ENCODE measurements at regions not wholly inside any gene's neighbourhood (a gene's known extent, or its start where the extent isn't known, plus 50 kb on each side); places are given as distances from the start of the nearest gene placed in this dataset.

GRCh38 chr3:30225021-30225420 is 381.4 kb upstream of the TGFBR2 start:
- no peak for DNase-seq

DNA sequence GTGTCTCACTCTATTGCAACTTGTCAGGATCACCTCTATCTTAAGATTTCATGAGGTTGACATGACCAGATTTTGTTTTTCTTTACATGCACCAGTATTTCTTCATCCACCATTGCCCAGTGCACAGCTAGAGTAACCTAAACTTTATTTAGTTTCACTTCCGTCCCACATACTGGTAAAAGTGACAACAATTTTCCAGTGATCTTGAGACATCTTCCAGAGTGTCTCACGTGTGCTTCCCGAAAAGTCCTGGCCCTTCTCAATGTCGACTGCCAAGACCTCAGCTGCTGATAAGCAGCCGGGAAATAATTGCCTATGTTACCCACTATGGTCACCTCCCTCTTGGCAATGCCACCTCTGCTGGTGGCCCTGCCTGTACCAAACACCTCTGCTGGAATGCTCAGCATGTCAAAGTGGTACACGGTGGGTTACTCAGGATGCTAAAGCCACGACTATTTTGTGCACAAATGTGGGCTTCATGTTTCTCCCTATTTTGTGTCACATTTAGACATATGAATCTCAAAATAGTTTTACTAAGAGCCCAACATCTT is 379.7 kb upstream of the TGFBR2 start:
- DNase-seq, result no peak

GRCh38 chr3:30227571-30228301 is 378.7 kb upstream of the TGFBR2 start:
- no peak for DNase-seq

- DNase-seq, result no peak
These were observed 378.1 kb upstream of the TGFBR2 start for GRCh38 chr3:30228302-30228631.

DNA sequence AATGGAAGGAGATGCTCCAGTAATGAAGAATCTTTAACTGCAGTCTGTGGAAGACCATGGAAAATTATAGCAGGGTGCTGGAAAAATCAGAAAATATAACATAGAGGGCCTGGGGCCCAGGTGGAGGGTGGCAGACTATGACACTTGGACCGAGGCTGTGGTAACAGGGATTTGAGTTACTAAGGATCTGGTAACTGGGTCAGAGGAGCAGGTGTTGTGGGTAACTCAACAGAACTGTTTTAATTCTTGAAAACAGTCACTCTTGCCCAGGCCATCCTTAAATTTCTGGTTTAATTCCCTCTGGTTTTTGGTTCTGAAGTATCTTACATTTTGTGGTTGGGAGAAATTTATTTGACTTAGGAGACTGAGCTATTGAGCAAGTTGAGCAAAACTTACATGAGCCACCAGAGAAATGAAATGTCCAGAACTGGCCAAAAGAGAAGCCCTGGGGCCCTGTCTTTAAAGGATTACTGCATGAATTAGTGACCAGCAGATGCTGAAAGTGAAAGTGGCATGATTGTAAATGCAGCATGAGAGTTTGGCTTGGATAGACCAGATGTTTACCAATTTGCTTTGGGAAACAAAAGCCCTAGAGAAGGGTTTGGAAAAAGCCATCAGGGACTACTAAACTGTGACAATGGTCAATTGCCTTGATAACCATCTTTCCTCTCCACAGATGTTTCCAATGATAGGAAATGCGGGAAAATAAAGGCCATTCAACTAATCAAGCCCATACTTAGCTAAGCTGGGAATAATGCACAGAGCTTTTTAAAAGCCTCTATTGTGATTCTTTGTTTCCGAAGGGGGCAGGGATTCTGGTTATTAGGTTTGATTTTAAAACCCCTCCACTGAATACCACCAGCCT is 374.9 kb upstream of the TGFBR2 start:
- no peak for DNase-seq

GRCh38 chr3:30232142-30232541 is 374.3 kb upstream of the TGFBR2 start:
- DNase-seq, result no peak

- no peak for DNase-seq
These were observed 372.3 kb upstream of the TGFBR2 start for GRCh38 chr3:30233913-30234646.

DNA sequence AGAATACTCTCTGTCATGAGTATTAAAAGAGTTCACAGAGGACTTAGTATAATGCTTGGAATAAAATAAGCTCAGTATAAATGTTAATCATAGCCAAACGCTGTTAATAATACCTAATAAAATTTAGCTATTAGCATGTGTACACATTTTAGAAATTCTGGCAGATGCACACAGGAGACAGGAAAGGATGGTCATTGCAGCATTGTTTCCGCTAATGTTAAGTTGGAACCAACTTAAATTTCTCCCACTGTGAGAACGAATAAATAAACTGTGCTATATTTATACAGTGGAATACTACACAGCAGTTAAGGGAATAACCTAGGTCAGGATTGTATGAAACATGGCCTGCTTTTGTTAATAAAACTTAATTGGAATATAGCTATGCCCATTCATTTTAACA is 370.4 kb upstream of the TGFBR2 start:
- no peak for DNase-seq

DNA sequence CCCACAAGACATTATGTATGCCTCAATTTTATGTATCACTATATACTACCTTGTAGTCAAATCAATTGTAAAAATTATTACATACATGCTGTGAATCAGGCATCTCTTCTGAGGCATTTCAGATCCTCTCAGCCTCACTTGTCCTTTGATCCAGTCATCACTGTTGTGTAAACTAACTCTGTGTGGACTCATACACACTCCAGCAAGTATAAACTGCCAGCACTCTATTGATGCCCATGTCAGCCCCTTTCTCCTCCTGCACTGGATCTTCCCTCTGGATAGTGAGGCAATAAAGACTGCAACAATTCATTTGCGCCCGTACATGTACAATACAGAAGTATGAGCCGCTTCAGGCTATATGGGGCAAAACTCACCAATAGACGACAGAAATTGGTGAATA is 364.7 kb upstream of the TGFBR2 start:
- DNase-seq, result no peak

DNA sequence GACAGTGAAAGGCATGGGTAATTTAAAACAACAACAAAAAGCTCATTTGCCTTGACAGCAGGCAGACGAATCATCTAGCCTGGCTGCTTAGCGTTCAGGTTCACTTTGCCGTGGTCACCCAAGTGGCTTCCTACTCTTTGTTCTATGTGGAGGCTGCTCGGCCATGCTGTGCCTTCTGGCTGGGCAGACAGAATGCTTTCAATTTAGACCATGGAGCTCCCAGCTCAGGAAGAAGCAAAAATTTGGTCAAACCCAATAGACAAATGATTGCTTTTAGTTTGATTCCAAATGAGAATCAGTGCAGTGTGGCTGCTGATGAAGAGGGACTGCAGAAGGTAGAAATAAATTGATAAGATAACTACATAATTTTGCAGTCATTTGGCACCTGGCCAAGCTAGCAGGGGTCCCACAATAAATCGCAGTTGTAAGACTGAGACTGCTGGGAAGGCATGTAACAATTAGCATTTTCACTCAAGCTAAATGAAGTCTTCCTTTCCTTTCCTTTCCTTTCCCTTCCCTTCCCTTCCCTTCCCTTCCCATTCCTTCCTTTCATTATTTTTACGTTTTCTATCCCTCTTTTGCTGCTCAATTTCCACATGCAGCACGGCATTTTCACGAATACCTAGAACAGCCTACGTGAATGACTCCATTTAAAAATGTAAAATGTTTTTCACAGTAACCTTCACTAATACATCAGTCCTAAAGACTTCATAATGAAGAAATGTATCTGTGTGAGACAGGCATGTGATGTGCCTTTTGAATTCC is 360.4 kb upstream of the TGFBR2 start:
- DNase-seq, result no peak

GRCh38 chr3:30248423-30248822 is 358.0 kb upstream of the TGFBR2 start:
- no peak for DNase-seq

DNA sequence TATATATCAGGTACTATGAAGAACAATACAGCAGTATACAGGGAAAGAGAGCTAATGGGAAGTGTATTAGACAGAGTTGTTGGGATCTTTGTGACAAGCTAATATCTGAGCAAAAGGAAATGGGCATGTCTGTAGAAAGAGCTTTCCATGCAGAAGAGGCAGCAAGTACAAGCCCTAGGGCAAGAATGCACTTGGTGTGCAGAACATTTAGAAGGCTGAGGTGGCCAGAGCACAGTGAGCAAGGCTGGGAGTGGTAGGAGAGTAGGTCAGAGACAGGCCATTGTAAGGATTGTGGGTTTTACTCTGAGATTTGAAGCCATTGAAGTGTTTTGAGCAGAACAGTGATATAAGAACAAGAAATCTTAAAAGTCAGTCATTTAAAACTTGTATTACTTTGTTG is 353.9 kb upstream of the TGFBR2 start:
- no peak for DNase-seq

DNA sequence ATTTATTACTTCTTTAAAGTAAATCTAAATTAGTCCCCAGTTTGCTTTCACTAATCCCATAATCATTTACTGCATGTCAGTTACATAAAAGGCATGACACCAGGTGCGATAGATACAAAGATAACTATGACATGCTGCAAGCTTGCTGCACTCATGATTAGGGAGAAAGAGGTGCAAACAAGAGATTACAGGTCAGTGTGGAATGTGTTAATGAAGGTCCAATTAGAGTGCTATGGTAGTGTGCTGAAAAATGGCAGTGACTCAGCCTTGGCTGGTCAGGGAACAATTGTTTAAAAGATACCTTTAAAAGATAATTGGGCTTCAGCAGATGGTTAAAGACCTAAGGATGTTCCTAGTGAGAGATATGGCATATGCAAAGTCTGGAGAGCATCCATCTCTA is 352.6 kb upstream of the TGFBR2 start:
- no peak for DNase-seq

DNA sequence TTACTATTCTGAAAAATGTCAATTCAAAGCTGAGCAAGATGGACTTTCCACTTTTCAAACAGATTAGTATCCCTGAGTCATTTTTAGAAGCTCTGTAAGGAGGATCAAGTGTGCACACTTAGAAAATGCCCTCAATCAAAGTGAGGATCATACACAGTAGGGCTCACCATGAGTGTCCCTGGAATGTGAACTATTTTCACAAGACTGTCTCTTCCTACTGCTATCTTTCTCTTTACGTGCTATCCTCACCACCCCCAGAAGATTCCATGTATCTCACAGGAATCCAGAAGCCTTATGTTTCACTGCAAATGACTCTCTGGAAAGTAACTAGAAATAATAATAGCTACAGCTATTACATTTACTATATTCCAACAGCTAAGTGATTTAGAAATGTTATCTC is 349.9 kb upstream of the TGFBR2 start:
- no peak for DNase-seq

DNA sequence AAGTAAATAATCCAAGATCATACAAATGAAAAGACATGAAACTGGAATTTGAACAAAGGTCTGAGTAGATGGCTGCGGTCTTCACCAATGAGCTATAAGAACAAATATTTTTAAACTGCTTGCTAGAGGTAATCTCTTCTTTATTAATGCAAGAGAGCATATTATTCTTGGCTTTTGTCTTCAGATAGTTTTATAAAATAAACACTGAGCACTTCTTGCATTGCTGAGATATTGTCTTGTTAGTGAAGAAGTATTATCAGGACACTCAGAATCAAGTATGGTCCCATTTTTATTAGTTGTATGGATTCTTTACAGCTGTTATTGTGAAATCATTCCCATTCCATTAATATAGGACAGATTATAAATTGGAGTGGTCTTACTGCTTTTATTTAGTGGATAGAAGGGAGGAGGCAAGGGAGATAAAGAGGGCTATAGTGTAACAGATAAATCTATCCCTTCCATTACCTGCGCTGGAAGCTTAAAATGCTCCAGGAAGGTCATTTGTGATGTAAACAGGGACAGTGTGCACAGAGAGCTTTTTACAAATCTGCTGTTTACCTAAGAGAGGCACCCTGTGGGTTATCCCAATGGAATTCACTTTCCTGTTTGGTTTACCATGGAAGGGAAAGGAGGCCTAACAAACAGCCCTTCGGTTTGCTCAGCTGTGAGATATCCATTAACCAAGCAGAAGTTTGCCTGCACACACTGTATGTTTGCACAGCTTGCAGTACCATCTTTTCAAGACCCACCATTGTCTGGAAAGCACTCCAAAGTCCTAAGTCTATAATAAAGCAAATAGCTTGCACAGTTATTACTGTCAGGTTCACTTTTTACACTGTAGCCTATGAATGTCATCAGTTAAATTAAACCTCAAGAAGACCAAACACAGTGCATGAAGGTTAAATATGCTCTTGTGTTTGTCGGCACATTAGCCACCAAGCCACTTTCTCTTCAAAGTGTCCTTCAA is 347.7 kb upstream of the TGFBR2 start:
- no peak for DNase-seq

- DNase-seq, result no peak
These were observed 346.7 kb upstream of the TGFBR2 start for GRCh38 chr3:30259730-30260129.

DNA sequence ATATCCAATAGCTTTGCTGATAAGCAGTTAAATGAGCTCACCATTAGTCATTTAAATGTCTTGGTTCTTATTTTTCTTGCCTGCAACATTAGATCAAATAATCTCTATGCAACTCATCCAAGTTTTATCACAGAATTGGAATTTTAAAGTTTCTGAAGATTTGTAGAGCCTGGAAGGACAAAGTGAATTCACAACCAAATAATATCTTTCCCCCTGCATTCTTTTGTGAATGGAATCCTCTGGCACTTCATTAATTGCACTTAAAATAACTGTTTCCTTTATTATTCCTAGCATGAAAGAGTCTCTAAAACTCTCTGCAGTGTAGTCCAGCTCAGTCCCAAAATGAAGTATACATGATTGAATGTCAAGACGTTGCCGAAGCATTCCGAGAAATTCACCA is 345.6 kb upstream of the TGFBR2 start:
- DNase-seq, result no peak

GRCh38 chr3:30263238-30263924 is 343.0 kb upstream of the TGFBR2 start:
- DNase-seq, result no peak

DNA sequence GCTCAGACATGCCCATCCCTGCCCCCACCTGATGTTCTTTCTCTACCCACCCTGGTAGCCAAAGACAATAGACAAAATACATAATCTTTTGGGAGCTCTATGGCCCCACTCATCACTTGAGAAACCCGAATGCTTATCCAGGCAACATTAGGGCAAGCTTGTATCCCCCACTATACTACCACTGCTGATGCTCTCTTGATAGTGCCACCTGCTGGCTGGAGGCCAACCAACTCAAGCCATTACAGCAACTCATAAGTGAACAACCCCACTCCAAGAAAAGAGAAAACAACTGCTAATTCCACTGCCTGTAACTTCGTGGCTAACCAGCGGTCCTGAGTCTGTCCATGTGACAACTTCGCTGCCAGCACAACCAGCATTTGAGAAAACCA is 342.5 kb upstream of the TGFBR2 start:
- DNase-seq, result no peak

DNA sequence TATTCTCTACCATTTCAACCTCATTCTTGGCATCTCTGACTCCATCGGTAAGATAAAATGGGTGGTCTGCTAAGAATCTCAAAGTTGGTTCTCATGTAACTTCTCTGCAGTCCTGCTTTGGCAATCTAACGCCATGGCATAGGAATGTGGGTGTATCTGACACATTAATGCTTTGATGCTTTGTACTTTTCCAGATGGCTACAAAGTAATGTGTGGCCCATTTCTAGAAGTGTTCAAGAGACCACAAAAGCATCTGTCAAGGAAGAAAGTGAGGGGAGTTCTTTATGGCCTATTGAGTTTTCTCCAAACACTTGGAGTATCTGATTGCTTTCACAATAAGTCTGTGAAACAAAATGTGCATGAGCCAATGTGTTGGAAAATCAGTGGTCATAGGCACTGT is 339.9 kb upstream of the TGFBR2 start:
- DNase-seq, result no peak

GRCh38 chr3:30268288-30268687 is 338.1 kb upstream of the TGFBR2 start:
- DNase-seq, result no peak

All from NCI-H2107 (cell line).